Activated CD8-positive, alpha-beta T cell treated with anti-CD3 and anti-CD28 coated beads for 36 hours (primary cell): ENCODE measurements at regions not wholly inside any gene's neighbourhood (a gene's known extent, or its start where the extent isn't known, plus 50 kb on each side); places are given as distances from the start of the nearest gene placed in this dataset.

Source experiments
- ATAC-seq: fragments of 200-7000 bp; cut with Tn5 transposase; one replicate; pipeline ENCODE4 v1.10.0; 2021; ENCODE audit warnings: mild to moderate bottlenecking, moderate library complexity
- CTCF ChIA-PET: fragments of 350-600 bp; sonication (Branson Sonifier 250); formaldehyde crosslinking; loops from one replicate; lab custom pipeline; 2021; ENCODE audit warnings: antibody characterized with exemption; lab: Charles Lee
- POLR2A ChIA-PET: fragments of 350-600 bp; sonication (Branson Sonifier 250); formaldehyde crosslinking; loops from one replicate; lab custom pipeline; 2021; ENCODE audit warnings: antibody characterized with exemption; lab: Charles Lee
- DNase-seq: peaks from one replicate; pipeline ENCODE4 v3.0.0-alpha.2; 2020
- H3K27ac Mint-ChIP-seq: one replicate; pipeline ENCODE4 v1.8.0; 2021; ENCODE audit warnings: mild to moderate bottlenecking, mixed read lengths
- H3K27me3 Mint-ChIP-seq: one replicate; pipeline ENCODE4 v1.8.0; 2021; ENCODE audit warnings: mixed read lengths
- H3K36me3 Mint-ChIP-seq: one replicate; pipeline ENCODE4 v1.8.0; 2021; ENCODE audit warnings: low read depth, mixed read lengths
- H3K4me1 Mint-ChIP-seq: one replicate; pipeline ENCODE4 v1.8.0; 2021; ENCODE audit warnings: low read depth, mixed read lengths
- H3K4me3 Mint-ChIP-seq: one replicate; pipeline ENCODE4 v1.8.0; 2021; ENCODE audit warnings: mild to moderate bottlenecking, moderate library complexity, mixed read lengths
- H3K9me3 Mint-ChIP-seq: one replicate; pipeline ENCODE4 v1.8.0; 2021; ENCODE audit warnings: mixed read lengths
- CTCF ChIP-seq: fragments of 200-600 bp; IDR thresholded peaks from one replicate; pipeline ENCODE4 v1.8.0; 2022; ENCODE audit warnings: antibody characterized with exemption, mild to moderate bottlenecking
- intact Hi-C: fragments of 100-400 bp; cut with micrococcal nuclease; formaldehyde crosslinking; loops from one replicate; pipeline ENCODE4 v1.10.0; 2022

GRCh38 chr10:78278058-78278404 is 244.4 kb downstream of the RPS24 start:
- POLR2A ChIA-PET, result no interaction called here
- no peaks in the 10 kb centered on the region for H3K9me3 Mint-ChIP-seq
- no peaks in the 10 kb centered on the region for H3K4me1 Mint-ChIP-seq
- intact Hi-C loops, result no loop called here
- TF ChIP-seq CTCF, result no peak
- H3K36me3 Mint-ChIP-seq, result no peaks in the 10 kb centered on the region
- ATAC-seq (no peak), DNase-seq (no peak)
- no peaks in the 10 kb centered on the region for H3K27me3 Mint-ChIP-seq
- no peak overlapping the region for H3K27ac Mint-ChIP-seq
- CTCF ChIA-PET, result no interaction called here
- H3K4me3 Mint-ChIP-seq, result no peak overlapping the region

- Mint-ChIP-seq H3K4me3 (no peak overlapping the region), H3K9me3 (no peaks in the 10 kb centered on the region), H3K27ac (no peak overlapping the region), H3K27me3 (no peaks in the 10 kb centered on the region), H3K36me3 (no peaks in the 10 kb centered on the region), H3K4me1 (no peaks in the 10 kb centered on the region)
- DNase-seq (no peak), ATAC-seq (no peak)
- intact Hi-C loops, result no loop called here
- ChIA-PET CTCF (no interaction called here), POLR2A (interaction anchor here (0.6 kb wide), 1 partner anchor 26 kb away, joined by 3 read pairs; no protein-coding TSS in a partner anchor)
- TF ChIP-seq CTCF, result no peak
Measured at GRCh38 chr10:78279756-78280155, 246.1 kb downstream of the RPS24 start.

- intact Hi-C loops, result no loop called here
- Mint-ChIP-seq H3K9me3 (no peaks in the 10 kb centered on the region), H3K27me3 (no peaks in the 10 kb centered on the region), H3K4me3 (no peak overlapping the region), H3K27ac (no peak overlapping the region), H3K36me3 (no peaks in the 10 kb centered on the region), H3K4me1 (no peaks in the 10 kb centered on the region)
- ChIA-PET CTCF (no interaction called here), POLR2A (no interaction called here)
- DNase-seq (no peak), ATAC-seq (no peak)
- no peak for TF ChIP-seq CTCF
Measured at GRCh38 chr10:78280604-78281003, 246.9 kb downstream of the RPS24 start.

GRCh38 chr10:78281627-78282026 is 248.0 kb downstream of the RPS24 start:
- CTCF ChIA-PET, result no interaction called here

GRCh38 chr10:78283069-78283682 is 249.5 kb downstream of the RPS24 start:
- Mint-ChIP-seq H3K9me3 (no peaks in the 10 kb centered on the region), H3K27me3 (no peaks in the 10 kb centered on the region), H3K4me3 (no peak overlapping the region), H3K36me3 (no peaks in the 10 kb centered on the region), H3K4me1 (no peaks in the 10 kb centered on the region), H3K27ac (no peak overlapping the region)
- ATAC-seq (no peak), DNase-seq (no peak)
- ChIA-PET POLR2A (no interaction called here), CTCF (no interaction called here)
- intact Hi-C loops, result no loop called here
- TF ChIP-seq CTCF, result no peak

More at GRCh38 chr10:78281627-78282026, 248.0 kb downstream of the RPS24 start:
- POLR2A ChIA-PET, result interaction anchor here (0.8 kb wide), 1 partner anchor 10 kb away, joined by 3 read pairs; no protein-coding TSS in a partner anchor
- Mint-ChIP-seq H3K9me3 (no peaks in the 10 kb centered on the region), H3K4me1 (no peaks in the 10 kb centered on the region), H3K27me3 (no peaks in the 10 kb centered on the region), H3K36me3 (no peaks in the 10 kb centered on the region), H3K27ac (no peak overlapping the region), H3K4me3 (no peak overlapping the region)
- TF ChIP-seq CTCF, result no peak
- no peak for ATAC-seq
- no peak for DNase-seq
- intact Hi-C loops, result no loop called here
